NCI-H446 (cell line): ENCODE measurements at regions not wholly inside any gene's neighbourhood (a gene's known extent, or its start where the extent isn't known, plus 50 kb on each side); places are given as distances from the start of the nearest gene placed in this dataset.

Source experiments
- DNase-seq, 2 experiments: peaks; one replicate each; lab custom pipeline; 2025; lab: John Stamatoyannopoulos, UW

DNA sequence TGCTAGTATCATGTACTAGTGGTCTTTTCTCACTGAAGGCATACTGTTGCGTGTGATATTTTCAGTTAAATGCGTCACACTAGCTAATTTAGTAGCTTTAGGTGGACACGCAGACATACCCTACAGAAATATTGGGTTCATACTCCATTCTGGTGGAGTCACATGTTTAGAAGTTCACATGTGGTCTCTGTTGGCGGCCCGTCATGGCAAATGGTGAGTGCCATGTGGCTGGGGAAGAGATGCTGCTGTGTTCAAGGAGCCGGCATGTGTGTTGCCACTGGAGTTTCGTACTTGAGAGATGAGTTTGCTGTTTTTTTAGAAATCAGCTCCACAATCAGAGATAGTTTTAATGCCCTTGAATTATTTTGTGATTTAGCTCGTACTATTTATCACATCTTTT, 454.6 kb downstream of the PCNX1 start:
- DNase-seq = no peak

DNA sequence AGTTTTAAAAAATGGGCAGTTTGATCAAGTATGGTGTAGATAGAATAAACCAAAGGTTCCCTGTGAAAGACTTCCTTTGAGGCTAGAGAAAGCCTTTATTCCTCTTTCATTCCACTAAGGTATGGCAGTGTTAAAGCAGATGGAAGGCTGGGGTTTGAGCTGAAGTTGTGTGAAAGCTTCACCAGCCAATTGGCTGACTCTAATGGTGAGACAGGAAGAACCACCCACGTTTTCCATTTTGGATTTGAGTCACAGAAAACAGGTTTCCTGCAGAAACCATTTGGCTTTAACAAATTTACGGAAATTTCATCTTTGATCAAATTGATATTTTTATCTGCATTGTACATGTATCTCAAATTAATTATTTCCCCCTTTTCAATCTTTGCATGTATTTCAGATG, 455.0 kb downstream of the PCNX1 start:
- DNase-seq = peak in 1 of 2 experiments; percentile 9

DNA sequence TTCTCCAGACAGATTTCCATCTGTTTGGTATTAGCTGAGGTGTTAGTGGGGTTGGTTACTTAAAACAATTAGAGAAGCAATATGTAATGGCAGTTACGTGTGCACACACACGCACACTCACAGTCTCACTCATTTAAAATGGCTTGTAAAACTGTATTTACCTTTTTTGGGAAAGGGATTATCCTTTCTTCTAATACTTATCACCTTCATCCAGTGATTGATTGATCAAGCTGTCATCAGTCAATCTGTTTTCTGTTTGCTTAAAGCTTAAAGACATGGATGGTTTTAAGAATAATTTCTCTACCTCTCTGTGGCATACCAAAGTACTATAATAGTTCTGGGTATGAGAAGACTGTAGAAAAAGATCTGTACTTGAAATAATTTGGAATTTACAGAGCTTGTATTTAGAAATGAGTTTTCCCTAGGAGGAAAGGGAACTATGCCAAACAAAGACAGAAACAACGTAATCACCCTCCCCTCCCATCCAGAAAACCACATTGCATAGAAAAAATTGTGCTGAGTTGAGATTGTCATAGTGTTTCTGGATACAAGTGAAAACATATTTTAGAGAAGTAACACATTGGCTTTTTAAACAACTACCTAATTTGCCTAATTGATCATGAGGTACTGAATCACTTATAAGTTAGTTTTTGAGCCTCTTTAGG, 455.8 kb downstream of the PCNX1 start:
- DNase-seq = peak; percentile 27 to 51

DNA sequence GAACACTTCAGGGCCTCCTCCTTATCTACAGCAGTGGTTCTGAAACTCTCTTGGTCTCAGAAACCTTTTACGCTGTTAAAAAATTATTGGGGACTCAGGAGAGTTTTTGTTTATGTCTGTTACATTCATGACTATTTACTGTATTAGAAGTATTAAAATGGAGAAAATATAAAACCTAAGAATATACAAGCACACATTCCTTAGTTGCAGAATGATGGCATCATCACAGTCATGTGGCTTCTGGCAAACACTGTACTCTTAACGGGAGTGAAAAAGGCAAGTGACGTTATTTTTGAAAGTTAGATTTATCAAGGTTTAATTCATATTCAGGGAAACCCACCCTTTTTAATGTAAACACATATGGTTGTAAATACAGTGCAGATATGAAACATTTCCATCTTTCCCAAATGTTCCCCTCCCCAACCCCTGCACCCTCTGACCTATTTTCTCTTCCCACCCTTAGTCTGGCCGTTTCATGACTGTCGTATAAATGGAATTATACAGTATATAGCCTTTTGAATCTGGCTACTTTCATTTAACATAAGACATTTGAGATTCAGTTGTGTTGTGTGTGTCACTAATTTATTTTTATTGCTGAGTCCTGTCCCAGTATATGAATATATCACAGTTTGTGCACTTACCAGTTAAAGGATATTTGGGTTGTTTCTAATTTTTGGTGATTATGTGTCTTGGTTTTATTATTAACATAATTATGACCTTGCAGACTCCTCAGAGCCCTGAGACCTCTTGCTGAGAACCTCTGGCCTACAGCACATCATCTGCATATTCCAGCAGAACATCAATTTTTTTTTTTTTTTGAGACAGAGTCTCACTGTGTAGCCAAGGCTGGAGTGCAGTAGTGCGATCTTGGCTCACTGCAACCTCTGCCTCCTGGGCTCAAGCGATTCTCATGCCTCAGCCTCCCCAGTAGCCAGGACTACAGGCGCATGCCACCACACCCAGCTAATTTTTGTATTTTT, 457.0 kb downstream of the PCNX1 start:
- DNase-seq = no peak

GRCh38 chr14:71365361-71365760, 458.1 kb downstream of the PCNX1 start:
- no peak for DNase-seq

- DNase-seq = no peak
Observed at GRCh38 chr14:71366861-71367260, 459.6 kb downstream of the PCNX1 start.

- DNase-seq = no peak
Observed at GRCh38 chr14:71371711-71372396, 464.6 kb downstream of the PCNX1 start.

DNA sequence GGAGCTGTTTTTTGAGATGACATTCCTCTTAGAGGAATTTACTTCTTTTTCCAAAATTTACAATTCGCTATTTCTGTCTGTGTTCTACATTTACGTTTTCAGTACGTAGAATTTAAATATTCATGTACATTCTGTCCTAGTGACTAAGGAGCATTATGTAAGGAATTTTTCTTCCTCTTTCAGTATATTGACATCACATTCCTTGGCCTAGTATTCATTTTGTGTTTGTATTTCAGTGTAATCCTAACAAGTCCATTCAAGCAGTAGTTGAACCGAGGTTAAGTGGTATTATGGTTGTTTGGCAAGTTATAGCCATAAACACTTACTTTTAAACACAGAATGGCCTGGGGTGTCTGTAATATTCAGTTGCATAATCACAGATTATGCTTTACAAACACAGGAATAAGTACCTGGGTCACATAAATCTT, 465.2 kb downstream of the PCNX1 start:
- DNase-seq = no peak

DNA sequence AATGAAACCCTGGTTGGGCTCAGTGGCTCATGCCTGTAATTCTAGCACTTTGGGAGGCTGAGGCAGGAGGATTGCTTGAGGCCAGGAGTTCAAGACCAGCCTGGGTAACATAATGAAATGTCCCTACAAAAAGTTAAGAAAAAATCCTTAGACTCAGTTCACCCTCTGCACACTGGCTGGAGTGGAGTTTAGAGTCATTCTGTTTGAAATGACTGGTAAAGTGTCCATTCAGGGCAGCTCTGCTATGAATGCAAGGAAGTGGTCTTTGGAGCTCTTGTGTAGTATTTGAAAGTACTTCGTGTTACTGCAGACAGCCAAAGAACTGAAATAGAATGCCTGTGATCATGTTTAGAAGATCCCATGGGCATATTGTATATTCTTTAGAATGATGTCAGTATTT, 466.5 kb downstream of the PCNX1 start:
- DNase-seq = no peak

DNA sequence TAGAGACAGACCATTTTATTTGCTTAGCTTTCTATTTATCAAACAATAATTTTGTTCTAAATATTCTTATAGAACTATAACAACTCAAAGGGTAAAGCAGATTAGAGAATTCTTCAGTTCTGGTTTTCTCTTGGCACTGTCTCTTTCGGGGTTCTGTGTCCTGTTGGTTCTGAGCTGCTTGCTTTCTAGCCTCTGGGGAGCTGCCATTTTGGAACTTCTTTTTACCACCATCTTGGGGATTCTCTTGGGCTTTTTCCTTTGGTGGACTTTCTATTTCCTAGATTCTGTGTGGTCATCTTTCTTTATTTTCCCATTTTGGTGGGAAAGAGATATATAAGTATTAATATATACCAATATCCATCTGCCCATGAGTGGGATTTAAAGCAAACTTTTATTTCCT, 467.7 kb downstream of the PCNX1 start:
- no peak for DNase-seq

GRCh38 chr14:71377099-71377498, 469.8 kb downstream of the PCNX1 start:
- DNase-seq = no peak

- DNase-seq = no peak
Observed at GRCh38 chr14:71380271-71380670, 473.0 kb downstream of the PCNX1 start.

GRCh38 chr14:71381814-71382213, 474.6 kb downstream of the PCNX1 start:
- DNase-seq = no peak

DNA sequence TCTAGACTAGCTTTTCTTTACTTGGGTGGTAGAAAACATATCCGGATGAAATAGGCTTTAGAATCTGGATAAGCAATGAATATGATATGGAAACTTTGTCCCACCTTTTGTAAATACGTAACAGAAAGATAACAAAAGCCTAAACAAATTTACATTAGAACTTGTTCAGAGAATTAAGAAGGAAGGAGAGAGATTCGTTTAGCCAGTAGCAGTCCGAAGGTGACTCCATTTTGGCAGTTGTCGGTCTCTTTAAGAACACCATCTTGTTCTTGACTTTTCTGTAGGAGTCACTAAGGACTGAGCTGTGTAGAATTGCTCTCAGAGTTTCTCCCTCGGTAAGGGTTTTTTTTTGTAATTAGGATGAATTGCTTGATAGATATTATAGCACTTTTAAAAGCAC, 475.1 kb downstream of the PCNX1 start:
- no peak for DNase-seq

DNA sequence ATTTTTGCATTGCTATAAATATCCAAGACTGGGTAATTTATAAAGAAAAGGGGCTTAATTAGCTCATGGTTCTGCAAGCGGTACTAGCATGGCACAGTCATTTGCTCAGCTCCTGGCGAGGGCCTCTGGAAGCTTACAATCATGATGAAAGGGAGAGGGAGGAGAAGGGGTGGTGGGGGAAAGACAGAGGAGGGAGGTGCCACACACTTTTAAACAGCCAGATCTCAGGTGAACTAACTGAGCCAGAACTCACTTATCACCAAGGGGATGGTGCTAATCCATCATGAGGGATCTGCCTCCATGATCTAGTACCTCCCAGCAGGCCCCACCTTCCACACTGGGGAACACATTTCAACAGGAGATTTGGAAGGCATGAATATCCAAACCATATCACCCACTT, 476.3 kb downstream of the PCNX1 start:
- no peak for DNase-seq

- DNase-seq = no peak
Observed at GRCh38 chr14:71384007-71384845, 477.0 kb downstream of the PCNX1 start.

DNA sequence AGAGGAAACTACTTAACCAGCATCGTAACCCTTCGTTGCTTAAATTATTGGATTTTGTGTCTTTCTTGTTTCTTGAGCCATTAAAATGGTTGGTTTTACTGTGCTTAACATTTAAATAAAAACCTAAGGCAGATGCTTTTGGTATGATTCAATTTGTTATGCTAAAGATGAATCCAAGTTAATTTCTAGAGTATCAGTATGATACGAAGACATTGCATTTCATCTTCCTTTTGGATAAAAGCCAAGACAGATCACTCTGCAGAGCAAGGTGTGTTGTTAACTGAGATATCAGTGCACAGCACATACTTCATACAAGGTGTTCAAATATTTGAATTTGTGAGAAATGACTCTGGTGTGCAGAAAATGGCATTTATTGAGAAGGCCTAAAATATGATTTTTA, 480.5 kb downstream of the PCNX1 start:
- DNase-seq = no peak

DNA sequence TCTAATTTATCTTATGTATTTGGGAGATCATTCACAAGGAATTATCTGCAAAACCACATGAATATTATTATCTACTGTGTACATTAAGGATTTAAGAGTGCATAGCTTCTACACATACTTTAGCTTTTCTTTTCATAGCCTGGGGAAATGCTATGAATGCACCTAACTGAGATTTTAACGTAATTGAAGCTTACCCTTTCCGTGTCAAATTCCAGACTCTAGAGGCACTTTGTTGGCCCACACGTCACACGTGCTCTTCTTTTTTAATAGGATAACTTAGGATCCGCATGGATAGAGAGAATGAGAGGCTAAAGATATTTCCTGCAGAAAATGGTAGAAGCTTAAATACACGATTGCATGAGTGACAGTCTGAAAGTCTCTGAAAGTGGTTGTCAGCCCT, 481.1 kb downstream of the PCNX1 start:
- no peak for DNase-seq

DNA sequence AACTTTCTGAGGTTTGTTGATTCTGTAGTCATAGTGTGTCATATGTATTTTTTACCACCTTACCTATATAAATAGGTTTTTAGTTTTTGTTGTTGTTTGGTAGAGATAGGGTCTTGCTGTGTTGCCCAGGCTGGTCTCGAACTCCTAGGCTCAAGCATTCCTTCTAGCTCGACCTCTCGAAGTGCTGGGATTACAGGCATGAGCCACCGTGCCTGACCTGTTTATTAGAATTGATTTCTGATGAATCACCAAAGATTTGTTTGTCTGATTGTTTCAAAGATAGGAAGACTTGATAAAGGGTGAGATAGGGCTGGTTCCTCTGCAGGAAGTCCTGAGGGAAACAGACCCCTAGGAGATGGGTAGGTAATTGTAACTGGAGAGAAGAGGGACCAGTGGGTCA, 481.6 kb downstream of the PCNX1 start:
- DNase-seq = no peak

GRCh38 chr14:71394386-71394785, 487.1 kb downstream of the PCNX1 start:
- DNase-seq = no peak

DNA sequence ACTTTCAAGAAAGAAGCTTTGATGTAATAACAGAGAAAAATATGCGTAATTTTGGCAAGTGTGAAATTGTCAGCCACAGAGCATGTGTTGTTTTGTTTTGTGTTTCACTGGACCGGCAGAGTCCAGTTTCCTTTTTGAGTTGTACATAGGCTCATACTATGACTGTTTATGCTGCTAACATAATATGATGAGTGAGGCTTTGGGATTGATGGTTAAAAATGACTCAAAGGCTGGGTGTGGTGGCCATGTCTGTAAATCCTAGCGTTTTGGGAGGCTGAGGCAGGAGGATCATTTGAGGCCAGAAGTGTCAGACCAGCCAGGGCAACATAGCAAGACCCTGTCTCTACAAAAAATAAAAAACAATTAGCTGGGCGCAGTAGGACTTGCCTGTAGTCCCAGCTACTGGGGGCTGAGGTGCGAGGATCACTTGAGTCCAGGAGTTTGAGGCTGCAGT, 487.9 kb downstream of the PCNX1 start:
- no peak for DNase-seq

DNA sequence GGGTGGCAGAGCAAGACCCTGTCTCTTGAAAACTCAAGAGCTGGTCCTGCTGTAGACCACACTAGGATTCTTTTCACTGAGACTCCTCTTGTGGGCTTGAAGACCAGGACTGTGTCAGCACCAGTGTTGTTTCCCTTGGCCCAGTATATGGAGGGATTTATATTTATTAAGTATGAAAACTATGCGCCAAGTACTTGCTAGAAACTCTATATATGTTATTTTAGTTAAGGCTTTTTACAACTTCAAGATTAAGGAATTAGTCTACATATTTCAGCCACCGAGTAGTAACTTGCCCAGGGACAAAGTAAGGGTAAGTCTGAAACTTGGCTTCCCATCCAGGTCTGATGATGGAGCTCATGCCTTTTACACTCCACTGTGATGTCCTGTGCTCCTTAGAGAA, 488.4 kb downstream of the PCNX1 start:
- no peak for DNase-seq
